A673 (cell line): ENCODE measurements at regions not wholly inside any gene's neighbourhood (a gene's known extent, or its start where the extent isn't known, plus 50 kb on each side); places are given as distances from the start of the nearest gene placed in this dataset.

Experiments used
- BruUV-seq: library from RNA; stranded (reverse); fragments of 400-500 nt; replicated peaks from 2 replicates; lab custom pipeline; 2021; lab: Mats Ljungman, UMichigan
- CTCF ChIA-PET: fragments of 300-600 bp; sonication (Branson Sonifier 250); formaldehyde crosslinking; loops from one replicate; lab custom pipeline; 2022; ENCODE audit warnings: antibody characterized with exemption; lab: Charles Lee
- POLR2A ChIA-PET: fragments of 300-600 bp; sonication (Branson Sonifier 250); formaldehyde crosslinking; loops from one replicate; lab custom pipeline; 2022; ENCODE audit warnings: antibody characterized with exemption; ENCODE audit not compliant: low non-redundant PET; lab: Charles Lee
- DNase-seq: peaks from one replicate; pipeline ENCODE4 v3.0.0-alpha.2; 2015; ENCODE audit warnings: low spot score
- H3K27ac ChIP-seq: fragments of 200-600 bp; sonication (generic); 2 replicates; pipeline ENCODE4 v1.5.1; 2016; ENCODE audit warnings: mixed run types, low read depth, mild to moderate bottlenecking, mixed read lengths, antibody characterized with exemption, low read length; ENCODE audit not compliant: poor library complexity, severe bottlenecking
- H3K27me3 ChIP-seq: fragments of 200-600 bp; sonication (generic); replicated peaks from 2 replicates; pipeline ENCODE4 v1.6.1; 2017; ENCODE audit warnings: mixed run types, low read depth, mild to moderate bottlenecking, mixed read lengths, antibody characterized with exemption, low read length; ENCODE audit not compliant: insufficient read depth, poor library complexity
- H3K36me3 ChIP-seq: fragments of 200-600 bp; sonication (generic); 2 replicates; pipeline ENCODE4 v1.6.1; 2016; ENCODE audit warnings: mixed run types, mild to moderate bottlenecking, mixed read lengths, antibody characterized with exemption, low read length; ENCODE audit not compliant: insufficient read depth, poor library complexity, severe bottlenecking
- H3K4me1 ChIP-seq: fragments of 200-600 bp; sonication (generic); 2 replicates; pipeline ENCODE4 v1.6.1; 2017; ENCODE audit warnings: mixed run types, mild to moderate bottlenecking, mixed read lengths, antibody characterized with exemption, low read length; ENCODE audit not compliant: insufficient read depth, poor library complexity, severe bottlenecking
- H3K4me3 ChIP-seq: fragments of 200-600 bp; sonication (generic); 2 replicates; pipeline ENCODE4 v1.5.1; 2016; ENCODE audit warnings: low read depth, mixed run types, mild to moderate bottlenecking, mixed read lengths, low read length; ENCODE audit not compliant: poor library complexity, severe bottlenecking
- H3K9me3 ChIP-seq: fragments of 200-600 bp; sonication (generic); 2 replicates; pipeline ENCODE4 v1.6.1; 2016; ENCODE audit warnings: mixed run types, low read depth, mild to moderate bottlenecking, mixed read lengths, antibody characterized with exemption, low read length; ENCODE audit not compliant: poor library complexity, severe bottlenecking
- CTCF ChIP-seq: fragments of 300-800, 200-600 bp; sonication (generic); conservative IDR thresholded peaks from 2 replicates; pipeline ENCODE4 v1.5.1; 2017; ENCODE audit warnings: low read depth, mild to moderate bottlenecking, antibody characterized with exemption, low read length, moderate library complexity, mixed read lengths
- EZH2 ChIP-seq: fragments of 200-600 bp; sonication (generic); IDR thresholded peaks from 2 replicates; pipeline ENCODE4 v1.6.1; 2017; ENCODE audit warnings: borderline replicate concordance, low read depth, mild to moderate bottlenecking, mixed read lengths, antibody characterized with exemption, low read length; ENCODE audit not compliant: poor library complexity, severe bottlenecking
- intact Hi-C: fragments of 100-400 bp; cut with micrococcal nuclease; formaldehyde crosslinking; loops from one replicate; pipeline ENCODE4 v1.10.0; 2022; ENCODE audit not compliant: unreplicated experiment

- ChIA-PET CTCF (no interaction called here), POLR2A (no interaction called here)
- H3K27me3 ChIP-seq: no peaks in the 10 kb centered on the region
- no TSS peak for BruUV-seq
- no peak for DNase-seq
- H3K4me3 ChIP-seq: no peak overlapping the region
- H3K9me3 ChIP-seq: no peaks in the 10 kb centered on the region
- H3K4me1 ChIP-seq: no peaks in the 10 kb centered on the region
- H3K36me3 ChIP-seq: no peaks in the 10 kb centered on the region
- intact Hi-C loops: no loop called here
- TF ChIP-seq EZH2 (no peak), CTCF (no peak)
- no peak overlapping the region for H3K27ac ChIP-seq
Measured at GRCh38 chr2:242034138-242034537, 164.6 kb downstream of the RTP5 start.

GRCh38 chr2:242034996-242035814 lies 165.7 kb downstream of the RTP5 start:
- Histone ChIP-seq H3K27ac (no peak overlapping the region), H3K4me1 (no peaks in the 10 kb centered on the region), H3K27me3 (no peaks in the 10 kb centered on the region), H3K36me3 (no peaks in the 10 kb centered on the region), H3K9me3 (no peaks in the 10 kb centered on the region), H3K4me3 (no peak overlapping the region)
- TF ChIP-seq EZH2 (no peak), CTCF (no peak)
- POLR2A ChIA-PET: no interaction called here
- DNase-seq: no peak
- intact Hi-C loops: no loop called here
- BruUV-seq: no TSS peak
- CTCF ChIA-PET: no interaction called here

- intact Hi-C loops: no loop called here
- H3K27ac ChIP-seq: no peak overlapping the region
- no peaks in the 10 kb centered on the region for H3K4me1 ChIP-seq
- ChIA-PET POLR2A (no interaction called here), CTCF (no interaction called here)
- no peak overlapping the region for H3K4me3 ChIP-seq
- no peaks in the 10 kb centered on the region for H3K36me3 ChIP-seq
- BruUV-seq: no TSS peak
- H3K9me3 ChIP-seq: no peaks in the 10 kb centered on the region
- DNase-seq: no peak
- TF ChIP-seq EZH2 (no peak), CTCF (no peak)
- H3K27me3 ChIP-seq: no peaks in the 10 kb centered on the region
Measured at GRCh38 chr2:242035858-242036652, 166.5 kb downstream of the RTP5 start.
